Gastrocnemius medialis (tissue), 4 donors: ENCODE measurements at regions not wholly inside any gene's neighbourhood (a gene's known extent, or its start where the extent isn't known, plus 50 kb on each side); places are given as distances from the start of the nearest gene placed in this dataset.
"Not testable (repeated sequence)": the region's sequence is repeated elsewhere in the genome, so short reads cannot be mapped to it uniquely, and the experiment has no call there.

Experiments used
- CTCF ChIP-seq, 5 experiments: fragments of 450-650 bp in 3 of 5; fragments of 200-600 bp in 2 of 5; sonication (generic) in 2 of 5; IDR thresholded peaks in 4 of 5; conservative IDR thresholded peaks in 1 of 5; 1 replicate in 4 of 5; 2 replicates in 1 of 5; pipeline ENCODE4 v1.5.1; 2016 to 2019; ENCODE audit warnings: antibody characterized with exemption in 5 of 5, mild to moderate bottlenecking in 3 of 5, moderate library complexity in 3 of 5
- POLR2A ChIP-seq, 2 donors: fragments of 450-650 bp; IDR thresholded peaks; one replicate each; pipeline ENCODE4 v1.6.1; 2017; ENCODE audit warnings: antibody characterized with exemption in 2 of 2, mild to moderate bottlenecking in 2 of 2, moderate library complexity in 2 of 2

- TF ChIP-seq POLR2A (IDR thresholded peaks at IDR 0.05); CTCF (IDR thresholded peaks at IDR 0.05 in 4 of 5, conservative IDR thresholded peaks at IDR 0.05 in 1 of 5): not testable (repeated sequence)
These were observed 63.9 kb upstream of the TEX13C start for GRCh38 chrX:125255759-125256158.
